ENCODE measurements at regions not wholly inside any gene's neighbourhood (a gene's known extent, or its start where the extent isn't known, plus 50 kb on each side); places are given as distances from the start of the nearest gene placed in this dataset.
A peak's percentile ranks its signal among the peaks of the same experiment; 100 is the strongest.

DNA sequence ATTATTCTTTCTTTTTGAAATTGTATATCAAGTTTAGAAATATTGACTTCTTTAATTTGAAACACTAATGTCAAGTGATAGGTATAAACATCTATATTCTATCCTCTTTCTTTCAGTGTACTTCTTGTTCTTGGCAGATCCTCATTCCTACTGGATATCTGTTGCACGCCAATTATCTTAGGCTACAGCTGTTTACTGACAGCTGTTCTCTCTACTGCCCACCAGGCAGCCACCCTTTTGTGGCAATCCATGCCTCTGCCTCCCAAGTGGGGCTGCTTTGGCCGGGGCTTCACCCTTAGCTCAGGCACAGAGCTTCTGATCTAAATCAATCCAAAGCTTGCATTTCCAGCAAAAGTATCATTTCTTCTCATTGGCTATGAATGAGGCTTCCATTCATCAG is 50.6 kb upstream of the ITSN2 start:
- no TSS peak for BruUV-seq (replicated peaks)
- H3K36me3 ChIP-seq (ENCODE audit: control insufficient read depth, insufficient read depth, low read length), result no peaks in the 10 kb centered on the region
- no peak for TF ChIP-seq TCF7L2 (IDR thresholded peaks at IDR 0.05; ENCODE audit: low read depth, low read length)
- TF ChIP-seq SIN3A (IDR thresholded peaks at IDR 0.05; ENCODE audit: borderline replicate concordance, insufficient read depth, low read depth, low read length), result no peak
- DNase-seq (ENCODE audit: low read depth, low spot score), result no peak
- ChIA-PET POLR2A (no interaction called here), CTCF (interaction anchor here (1.5 to 2.4 kb wide), 2 partner anchors 417 to 419 kb away, joined by 3 to 13 read pairs; no protein-coding TSS in a partner anchor)
- in situ Hi-C loops (cut with HindIII; ENCODE audit: low pct_unique_long_range_greater_than_20kb, low sequenced_read_pairs), result no loop called here
- H3K9me3 ChIP-seq (ENCODE audit: control insufficient read depth, insufficient read depth, low read depth, low read length), result no peaks in the 10 kb centered on the region
- H3K4me1 ChIP-seq (ENCODE audit: control insufficient read depth, insufficient read depth, low read length), result no peaks in the 10 kb centered on the region
- intact Hi-C loops (cut with micrococcal nuclease; ENCODE audit: unreplicated experiment), result loop anchor here (1.0 kb wide), 1 partner anchor 416 kb away; no protein-coding TSS in a partner anchor
- H3K27me3 ChIP-seq (ENCODE audit: control insufficient read depth, insufficient read depth, low read length), result no peaks in the 10 kb centered on the region
- no peak overlapping the region for H3K4me3 ChIP-seq (ENCODE audit: low read depth in 2 of 2, low read length in 2 of 2)
- H3K27ac ChIP-seq (ENCODE audit: low read length), result no peak overlapping the region
- no peak for ATAC-seq

- no TSS peak for BruUV-seq (replicated peaks)
- ChIA-PET POLR2A (interaction anchor here (0.7 kb wide), 1 partner anchor 34 kb away, joined by 3 read pairs; no protein-coding TSS in a partner anchor), CTCF (interaction anchor here (0.5 to 2.4 kb wide), 5 partner anchors 35 to 420 kb away, joined by 3 to 13 read pairs (median 3); no protein-coding TSS in a partner anchor)
- in situ Hi-C loops (cut with HindIII; ENCODE audit: low pct_unique_long_range_greater_than_20kb, low sequenced_read_pairs) (no loop called here), intact Hi-C loops (cut with micrococcal nuclease; ENCODE audit: unreplicated experiment) (loop anchor here (1.0 kb wide), 1 partner anchor 417 kb away; no protein-coding TSS in a partner anchor)
- no peaks in the 10 kb centered on the region for H3K9me3 ChIP-seq (ENCODE audit: control insufficient read depth, insufficient read depth, low read depth, low read length)
- DNase-seq (ENCODE audit: low read depth, low spot score) (peak; percentile 68), ATAC-seq (peak; percentile 95)
- H3K4me1 ChIP-seq (ENCODE audit: control insufficient read depth, insufficient read depth, low read length), result no peaks in the 10 kb centered on the region
- no peak for TF ChIP-seq SIN3A (IDR thresholded peaks at IDR 0.05; ENCODE audit: borderline replicate concordance, insufficient read depth, low read depth, low read length)
- peak; percentile 88 for TF ChIP-seq CTCF (IDR thresholded peaks at IDR 0.05)
- H3K27ac ChIP-seq (ENCODE audit: low read length), result no peak overlapping the region
- H3K27me3 ChIP-seq (ENCODE audit: control insufficient read depth, insufficient read depth, low read length), result no peaks in the 10 kb centered on the region
- no peak overlapping the region for H3K4me3 ChIP-seq (ENCODE audit: low read depth in 2 of 2, low read length in 2 of 2)
- H3K36me3 ChIP-seq (ENCODE audit: control insufficient read depth, insufficient read depth, low read length), result no peaks in the 10 kb centered on the region
Observed at GRCh38 chr2:24409700-24410556, 49.6 kb upstream of the ITSN2 start.
